ENCODE measurements at regions not wholly inside any gene's neighbourhood (a gene's known extent, or its start where the extent isn't known, plus 50 kb on each side); places are given as distances from the start of the nearest gene placed in this dataset.

- no peak for DNase-seq (ENCODE audit: low spot score)
Measured at GRCh38 chr22:27573280-27574001, 228.1 kb downstream of the MN1 start.

- no peak for DNase-seq (ENCODE audit: low spot score)
Measured at GRCh38 chr22:27574002-27574366, 227.6 kb downstream of the MN1 start.

- DNase-seq (ENCODE audit: low spot score): no peak
Measured at GRCh38 chr22:27574651-27575050, 226.9 kb downstream of the MN1 start.

- DNase-seq (ENCODE audit: low spot score): no peak
Measured at GRCh38 chr22:27575348-27575747, 226.2 kb downstream of the MN1 start.

GRCh38 chr22:27576413-27576812, 225.1 kb downstream of the MN1 start:
- DNase-seq (ENCODE audit: low spot score): no peak

GRCh38 chr22:27576815-27577573, 224.6 kb downstream of the MN1 start:
- DNase-seq (ENCODE audit: low spot score): no peak

GRCh38 chr22:27577574-27577969, 224.0 kb downstream of the MN1 start:
- no peak for DNase-seq (ENCODE audit: low spot score)

GRCh38 chr22:27578937-27579617, 222.5 kb downstream of the MN1 start:
- no peak for DNase-seq (ENCODE audit: low spot score)

- DNase-seq (ENCODE audit: low spot score): no peak
Measured at GRCh38 chr22:27580311-27580897, 221.2 kb downstream of the MN1 start.

GRCh38 chr22:27581236-27581635, 220.3 kb downstream of the MN1 start:
- DNase-seq (ENCODE audit: low spot score): no peak

- no peak for DNase-seq (ENCODE audit: low spot score)
Measured at GRCh38 chr22:27581688-27582087, 219.9 kb downstream of the MN1 start.

GRCh38 chr22:27583856-27584255, 217.7 kb downstream of the MN1 start:
- no peak for DNase-seq (ENCODE audit: low spot score)

- DNase-seq (ENCODE audit: low spot score): no peak
Measured at GRCh38 chr22:27585141-27585540, 216.4 kb downstream of the MN1 start.

- no peak for DNase-seq (ENCODE audit: low spot score)
Measured at GRCh38 chr22:27588268-27588667, 213.3 kb downstream of the MN1 start.

- no peak for DNase-seq (ENCODE audit: low spot score)
Measured at GRCh38 chr22:27588915-27589314, 212.6 kb downstream of the MN1 start.

- DNase-seq (ENCODE audit: low spot score): no peak
Measured at GRCh38 chr22:27591060-27591459, 210.5 kb downstream of the MN1 start.

GRCh38 chr22:27593378-27593777, 208.2 kb downstream of the MN1 start:
- no peak for DNase-seq (ENCODE audit: low spot score)

- DNase-seq (ENCODE audit: low spot score): no peak
Measured at GRCh38 chr22:27594020-27594419, 207.5 kb downstream of the MN1 start.

GRCh38 chr22:27594474-27595134, 207.0 kb downstream of the MN1 start:
- DNase-seq (ENCODE audit: low spot score): no peak

GRCh38 chr22:27596133-27596870, 205.3 kb downstream of the MN1 start:
- no peak for DNase-seq (ENCODE audit: low spot score)

- DNase-seq (ENCODE audit: low spot score): no peak
Measured at GRCh38 chr22:27597703-27598444, 203.7 kb downstream of the MN1 start.
